PC-9 (cell line): ENCODE measurements at regions not wholly inside any gene's neighbourhood (a gene's known extent, or its start where the extent isn't known, plus 50 kb on each side); places are given as distances from the start of the nearest gene placed in this dataset.

ENCODE experiments used
- BruUV-seq: library from RNA; stranded (reverse); fragments of 400-500 nt; replicated peaks from 2 replicates; lab custom pipeline; 2021; lab: Mats Ljungman, UMichigan
- CTCF ChIA-PET: fragments of 300-600 bp; sonication (Branson Sonifier 250); formaldehyde crosslinking; loops from one replicate; lab custom pipeline; 2022; ENCODE audit warnings: antibody characterized with exemption; lab: Charles Lee
- POLR2A ChIA-PET: fragments of 300-600 bp; sonication (Branson Sonifier 250); formaldehyde crosslinking; loops from one replicate; lab custom pipeline; 2022; ENCODE audit warnings: antibody characterized with exemption; ENCODE audit not compliant: unreplicated experiment; lab: Charles Lee
- DNase-seq, 2 experiments: peaks; one replicate each; pipeline versions ENCODE4 v3.0.0 to v3.0.0-alpha.2; 2015 to 2022; ENCODE audit warnings: mixed read lengths in 1 of 2
- H2AFZ ChIP-seq: fragments of 200-600 bp; sonication (generic); 2 replicates; pipeline ENCODE4 v1.8.1; 2017; ENCODE audit warnings: antibody characterized with exemption
- H3F3A ChIP-seq: fragments of 200-600 bp; sonication (generic); 2 replicates; pipeline ENCODE4 v1.8.1; 2017; ENCODE audit warnings: antibody characterized with exemption, mild to moderate bottlenecking, low read depth; ENCODE audit not compliant: insufficient read depth
- H3K27ac ChIP-seq: fragments of 200-600 bp; sonication (generic); 2 replicates; pipeline ENCODE4 v1.6.1; 2016; ENCODE audit warnings: mixed run types
- H3K27me3 ChIP-seq: fragments of 200-600 bp; sonication (generic); 2 replicates; pipeline ENCODE4 v1.6.1; 2016; ENCODE audit warnings: low read depth, mixed run types; ENCODE audit not compliant: insufficient read depth
- H3K36me3 ChIP-seq: fragments of 200-600 bp; sonication (generic); 2 replicates; pipeline ENCODE4 v1.6.1; 2016; ENCODE audit warnings: low read depth, mixed run types
- H3K4me1 ChIP-seq: fragments of 200-600 bp; sonication (generic); replicated peaks from 2 replicates; pipeline ENCODE4 v1.6.1; 2016; ENCODE audit warnings: mixed run types; ENCODE audit not compliant: insufficient read depth
- H3K4me2 ChIP-seq: fragments of 200-600 bp; sonication (generic); 2 replicates; pipeline ENCODE4 v1.6.1; 2017; ENCODE audit warnings: mixed run types
- H3K4me3 ChIP-seq: fragments of 200-600 bp; sonication (generic); 2 replicates; pipeline ENCODE4 v1.6.1; 2016; ENCODE audit warnings: mixed run types
- H3K79me2 ChIP-seq: fragments of 200-600 bp; sonication (generic); 2 replicates; pipeline ENCODE4 v1.6.1; 2017; ENCODE audit warnings: low read depth, mixed run types
- H3K9me2 ChIP-seq: fragments of 200-600 bp; sonication (generic); 2 replicates; pipeline ENCODE4 v1.8.1; 2017; ENCODE audit warnings: mild to moderate bottlenecking; ENCODE audit not compliant: insufficient read depth
- H3K9me3 ChIP-seq: fragments of 200-600 bp; sonication (generic); 2 replicates; pipeline ENCODE4 v1.8.1; 2016; ENCODE audit warnings: low read depth; ENCODE audit not compliant: insufficient read depth
- H4K20me1 ChIP-seq: fragments of 200-600 bp; sonication (generic); 2 replicates; pipeline ENCODE4 v1.8.1; 2017; ENCODE audit not compliant: insufficient read depth
- EZH2 ChIP-seq: fragments of 200-600 bp; sonication (generic); IDR thresholded peaks from 2 replicates; pipeline ENCODE4 v1.8.0; 2017; ENCODE audit warnings: antibody characterized with exemption, low read depth
- intact Hi-C: fragments of 100-400 bp; cut with micrococcal nuclease; formaldehyde crosslinking; loops from one replicate; pipeline ENCODE4 v1.10.0; 2022; ENCODE audit not compliant: unreplicated experiment
- TF ChIP-seq, protein P1 (sequence below): fragments of 200-600 bp; sonication (generic); conservative IDR thresholded peaks from 2 replicates; pipeline ENCODE4 v1.6.1; 2017; ENCODE audit warnings: mixed run types, antibody characterized with exemption, mild to moderate bottlenecking, moderate library complexity

GRCh38 chr12:113713156-113713555 lies 241.5 kb upstream of the LHX5 start:
- CTCF ChIA-PET = no interaction called here
- POLR2A ChIA-PET = interaction anchor here (0.5 kb wide), 1 partner anchor 1951 kb away, joined by 3 read pairs; no protein-coding TSS in a partner anchor
- peaks cover 4% of the 10 kb centered on the region; the same call in 1 of the 2 replicates for H3K9me3 ChIP-seq
- intact Hi-C loops = no loop called here
- H3K4me2 ChIP-seq = no peak overlapping the region
- BruUV-seq = no TSS peak
- peaks cover 23% of the 10 kb centered on the region for H3K27me3 ChIP-seq
- H4K20me1 ChIP-seq = no peaks in the 10 kb centered on the region
- H3K79me2 ChIP-seq = no peaks in the 10 kb centered on the region
- DNase-seq = no peak
- no peaks in the 10 kb centered on the region for H3K36me3 ChIP-seq
- TF ChIP-seq EZH2 = no peak
- TF ChIP-seq, protein P1, sequence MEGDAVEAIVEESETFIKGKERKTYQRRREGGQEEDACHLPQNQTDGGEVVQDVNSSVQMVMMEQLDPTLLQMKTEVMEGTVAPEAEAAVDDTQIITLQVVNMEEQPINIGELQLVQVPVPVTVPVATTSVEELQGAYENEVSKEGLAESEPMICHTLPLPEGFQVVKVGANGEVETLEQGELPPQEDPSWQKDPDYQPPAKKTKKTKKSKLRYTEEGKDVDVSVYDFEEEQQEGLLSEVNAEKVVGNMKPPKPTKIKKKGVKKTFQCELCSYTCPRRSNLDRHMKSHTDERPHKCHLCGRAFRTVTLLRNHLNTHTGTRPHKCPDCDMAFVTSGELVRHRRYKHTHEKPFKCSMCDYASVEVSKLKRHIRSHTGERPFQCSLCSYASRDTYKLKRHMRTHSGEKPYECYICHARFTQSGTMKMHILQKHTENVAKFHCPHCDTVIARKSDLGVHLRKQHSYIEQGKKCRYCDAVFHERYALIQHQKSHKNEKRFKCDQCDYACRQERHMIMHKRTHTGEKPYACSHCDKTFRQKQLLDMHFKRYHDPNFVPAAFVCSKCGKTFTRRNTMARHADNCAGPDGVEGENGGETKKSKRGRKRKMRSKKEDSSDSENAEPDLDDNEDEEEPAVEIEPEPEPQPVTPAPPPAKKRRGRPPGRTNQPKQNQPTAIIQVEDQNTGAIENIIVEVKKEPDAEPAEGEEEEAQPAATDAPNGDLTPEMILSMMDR = no peak
- H3K27ac ChIP-seq = no peak overlapping the region
- H3K4me3 ChIP-seq = no peak overlapping the region
- H3K9me2 ChIP-seq = no peaks in the 10 kb centered on the region
- H2AFZ ChIP-seq = no peak overlapping the region
- no peaks in the 10 kb centered on the region for H3K4me1 ChIP-seq
- no peaks in the 10 kb centered on the region for H3F3A ChIP-seq

GRCh38 chr12:113712481-113712880 lies 240.8 kb upstream of the LHX5 start:
- intact Hi-C loops = no loop called here
- CTCF ChIA-PET = no interaction called here
- H3K36me3 ChIP-seq = no peaks in the 10 kb centered on the region
- no peaks in the 10 kb centered on the region for H4K20me1 ChIP-seq
- no peaks in the 10 kb centered on the region for H3K9me2 ChIP-seq
- no peaks in the 10 kb centered on the region for H3K4me1 ChIP-seq
- H3F3A ChIP-seq = no peaks in the 10 kb centered on the region
- no peak overlapping the region for H3K4me3 ChIP-seq
- BruUV-seq = no TSS peak
- H3K9me3 ChIP-seq = peaks cover 4% of the 10 kb centered on the region; the same call in 1 of the 2 replicates
- DNase-seq = no peak
- POLR2A ChIA-PET = no interaction called here
- H3K27me3 ChIP-seq = peaks cover 25% of the 10 kb centered on the region
- no peaks in the 10 kb centered on the region for H3K79me2 ChIP-seq
- H3K4me2 ChIP-seq = no peak overlapping the region
- TF ChIP-seq, protein P1 = no peak
- no peak for TF ChIP-seq EZH2
- no peak overlapping the region for H3K27ac ChIP-seq
- no peak overlapping the region for H2AFZ ChIP-seq

GRCh38 chr12:113710216-113710615 lies 238.5 kb upstream of the LHX5 start:
- Histone ChIP-seq H3K4me1 (no peaks in the 10 kb centered on the region), H3F3A (no peaks in the 10 kb centered on the region), H3K27ac (no peak overlapping the region), H2AFZ (no peak overlapping the region), H3K4me2 (no peak overlapping the region), H3K36me3 (no peaks in the 10 kb centered on the region), H3K9me2 (no peaks in the 10 kb centered on the region), H3K9me3 (peaks cover 4% of the 10 kb centered on the region; the same call in 1 of the 2 replicates), H4K20me1 (no peaks in the 10 kb centered on the region), H3K27me3 (peaks cover 42% of the 10 kb centered on the region), H3K79me2 (no peaks in the 10 kb centered on the region), H3K4me3 (no peak overlapping the region)
- intact Hi-C loops = no loop called here
- ChIA-PET CTCF (no interaction called here), POLR2A (no interaction called here)
- no TSS peak for BruUV-seq
- DNase-seq = no peak
- TF ChIP-seq, protein P1 = no peak
- no peak for TF ChIP-seq EZH2
